Right atrium auricular region (tissue), 2 donors: ENCODE measurements at regions not wholly inside any gene's neighbourhood (a gene's known extent, or its start where the extent isn't known, plus 50 kb on each side); places are given as distances from the start of the nearest gene placed in this dataset.

ENCODE experiments used
- DNase-seq: peaks from one replicate; pipeline ENCODE4 v3.0.0-alpha.2; 2019; ENCODE audit warnings: low spot score
- H3K27ac ChIP-seq, 2 donors: fragments of 200-600 bp; sonication (generic); 1 replicate in 1 of 2; 2 replicates in 1 of 2; pipeline ENCODE4 v1.5.1; 2016 to 2019
- H3K27me3 ChIP-seq, 2 donors: fragments of 200-600 bp; sonication (generic); one replicate each; pipeline versions ENCODE4 v1.5.1 to v1.6.0; 2017 to 2019
- H3K36me3 ChIP-seq: fragments of 200-600 bp; sonication (generic); one replicate; pipeline ENCODE4 v1.5.1; 2016
- H3K4me1 ChIP-seq, 2 donors: fragments of 200-600 bp; sonication (generic); one replicate each; pipeline versions ENCODE4 v1.5.1 to v1.6.0; 2017 to 2019
- H3K4me3 ChIP-seq, 2 donors: fragments of 200-600 bp; sonication (generic); 1 replicate in 1 of 2; 2 replicates in 1 of 2; pipeline ENCODE4 v1.5.1; 2017 to 2019; ENCODE audit warnings: mild to moderate bottlenecking in 1 of 2, moderate library complexity in 1 of 2
- H3K9me3 ChIP-seq, 2 donors: fragments of 200-600 bp; sonication (generic); one replicate each; pipeline ENCODE4 v1.5.1; 2019
- TF ChIP-seq, protein P1 (sequence below), 2 donors: fragments of 200-600 bp; sonication (generic); IDR thresholded peaks; one replicate each; pipeline ENCODE4 v1.5.1; 2019; ENCODE audit warnings: antibody characterized with exemption in 2 of 2

DNA sequence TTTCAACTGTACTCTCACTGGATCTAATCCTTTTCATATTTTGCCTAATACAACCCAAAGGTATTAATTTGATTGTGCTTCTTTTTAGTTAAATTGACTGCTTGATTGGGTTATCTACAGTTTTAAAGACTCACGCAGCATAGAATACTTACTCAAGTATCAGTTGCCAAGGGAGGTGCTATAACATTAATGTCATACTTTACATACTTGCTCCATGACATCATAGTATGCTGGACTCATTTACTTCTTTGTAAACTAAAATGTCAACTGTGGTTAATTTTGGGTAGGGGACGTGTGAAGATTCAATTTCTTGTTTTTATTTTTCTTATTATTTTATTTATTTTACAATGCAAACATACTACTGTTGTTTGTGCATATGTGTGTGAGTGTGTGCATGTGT, 716.2 kb upstream of the VRK2 start:
- no peaks in the 10 kb centered on the region for H3K36me3 ChIP-seq
- H3K27me3 ChIP-seq = no peaks in the 10 kb centered on the region
- H3K9me3 ChIP-seq = peaks cover 0 to 3% of the 10 kb centered on the region in 2 donors
- no peak overlapping the region for H3K27ac ChIP-seq
- no peaks in the 10 kb centered on the region for H3K4me1 ChIP-seq
- no peak overlapping the region for H3K4me3 ChIP-seq
- TF ChIP-seq, protein P1, sequence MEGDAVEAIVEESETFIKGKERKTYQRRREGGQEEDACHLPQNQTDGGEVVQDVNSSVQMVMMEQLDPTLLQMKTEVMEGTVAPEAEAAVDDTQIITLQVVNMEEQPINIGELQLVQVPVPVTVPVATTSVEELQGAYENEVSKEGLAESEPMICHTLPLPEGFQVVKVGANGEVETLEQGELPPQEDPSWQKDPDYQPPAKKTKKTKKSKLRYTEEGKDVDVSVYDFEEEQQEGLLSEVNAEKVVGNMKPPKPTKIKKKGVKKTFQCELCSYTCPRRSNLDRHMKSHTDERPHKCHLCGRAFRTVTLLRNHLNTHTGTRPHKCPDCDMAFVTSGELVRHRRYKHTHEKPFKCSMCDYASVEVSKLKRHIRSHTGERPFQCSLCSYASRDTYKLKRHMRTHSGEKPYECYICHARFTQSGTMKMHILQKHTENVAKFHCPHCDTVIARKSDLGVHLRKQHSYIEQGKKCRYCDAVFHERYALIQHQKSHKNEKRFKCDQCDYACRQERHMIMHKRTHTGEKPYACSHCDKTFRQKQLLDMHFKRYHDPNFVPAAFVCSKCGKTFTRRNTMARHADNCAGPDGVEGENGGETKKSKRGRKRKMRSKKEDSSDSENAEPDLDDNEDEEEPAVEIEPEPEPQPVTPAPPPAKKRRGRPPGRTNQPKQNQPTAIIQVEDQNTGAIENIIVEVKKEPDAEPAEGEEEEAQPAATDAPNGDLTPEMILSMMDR (IDR thresholded peaks at IDR 0.05) = no peak
- no peak for DNase-seq

DNA sequence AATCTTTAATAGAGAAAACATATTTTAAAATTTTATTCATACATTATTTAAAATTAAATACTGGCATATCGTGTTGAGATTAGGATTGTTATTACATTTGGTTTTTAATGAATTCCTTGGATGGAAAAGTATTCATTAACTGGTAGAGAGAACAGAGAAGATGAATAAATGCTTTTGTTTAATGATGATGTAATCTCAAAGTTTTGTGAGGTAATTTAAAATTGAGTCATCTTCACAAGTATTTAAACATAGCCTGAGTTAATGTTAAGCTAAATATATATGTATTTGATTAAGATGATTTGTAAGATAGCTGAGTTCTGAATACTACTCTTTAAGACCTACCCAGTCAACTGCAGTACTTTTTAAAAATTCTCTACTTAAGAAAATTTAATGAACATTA, 713.4 kb upstream of the VRK2 start:
- Histone ChIP-seq H3K27me3 (no peaks in the 10 kb centered on the region), H3K9me3 (no peaks in the 10 kb centered on the region), H3K27ac (no peak overlapping the region), H3K4me3 (no peak overlapping the region), H3K4me1 (no peaks in the 10 kb centered on the region), H3K36me3 (no peaks in the 10 kb centered on the region)
- TF ChIP-seq, protein P1 (IDR thresholded peaks at IDR 0.05) = no peak
- DNase-seq = no peak

DNA sequence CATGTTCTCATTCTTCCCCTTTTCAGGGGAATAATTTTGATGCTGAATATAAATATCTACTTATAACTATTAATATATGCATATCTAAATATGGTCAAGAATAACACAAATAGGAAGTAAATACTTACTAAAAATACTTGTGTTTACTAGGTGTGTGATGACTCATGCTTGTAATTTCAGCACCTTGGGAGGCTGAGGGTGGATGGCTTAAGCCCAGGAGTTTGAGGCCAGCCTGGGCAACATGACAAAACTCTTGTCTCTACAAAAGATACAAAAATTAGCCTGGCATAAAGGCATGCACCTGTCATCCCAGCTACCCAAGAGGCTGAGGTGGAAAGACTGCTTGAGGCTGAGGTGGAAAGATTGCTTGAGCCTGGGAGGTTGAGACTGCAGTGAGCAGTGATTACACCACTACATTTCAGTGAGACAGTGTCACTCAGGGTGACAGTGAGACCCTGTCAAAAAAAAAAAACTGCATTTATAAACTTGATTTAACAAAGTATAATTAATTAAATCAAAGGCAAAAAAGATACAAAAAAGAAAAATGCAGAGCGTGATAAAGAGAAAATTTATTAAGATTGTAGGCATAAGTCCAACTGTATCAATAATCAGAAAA, 703.1 kb upstream of the VRK2 start:
- Histone ChIP-seq H3K9me3 (no peaks in the 10 kb centered on the region), H3K4me1 (no peaks in the 10 kb centered on the region), H3K27ac (no peak overlapping the region), H3K27me3 (no peaks in the 10 kb centered on the region), H3K36me3 (no peaks in the 10 kb centered on the region), H3K4me3 (no peak overlapping the region)
- no peak for DNase-seq
- TF ChIP-seq, protein P1 (IDR thresholded peaks at IDR 0.05) = no peak

DNA sequence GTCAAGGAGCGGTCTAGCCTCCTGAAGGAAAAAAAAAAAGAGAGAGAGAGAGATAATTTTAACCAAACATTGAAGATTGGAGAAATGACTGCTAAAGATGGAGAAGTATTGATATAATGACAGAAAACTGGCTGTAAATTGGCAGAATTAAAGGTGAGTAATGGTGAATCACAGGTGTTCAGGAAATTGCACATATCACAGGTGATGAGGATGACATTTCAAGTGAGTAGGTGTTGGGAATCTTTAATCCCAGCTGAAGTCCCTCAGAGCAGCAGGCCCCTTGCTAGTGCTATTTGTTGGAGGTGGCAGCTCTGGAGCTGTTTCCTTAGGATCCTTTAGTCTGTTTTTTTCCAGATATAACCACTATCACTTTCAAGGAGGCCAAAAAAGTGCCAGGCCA, 678.4 kb upstream of the VRK2 start:
- H3K27ac ChIP-seq = no peak overlapping the region
- H3K36me3 ChIP-seq = no peaks in the 10 kb centered on the region
- H3K4me3 ChIP-seq = no peak overlapping the region
- no peak for DNase-seq
- TF ChIP-seq, protein P1 (IDR thresholded peaks at IDR 0.05) = no peak
- H3K4me1 ChIP-seq = no peaks in the 10 kb centered on the region
- H3K9me3 ChIP-seq = no peaks in the 10 kb centered on the region
- H3K27me3 ChIP-seq = no peaks in the 10 kb centered on the region

DNA sequence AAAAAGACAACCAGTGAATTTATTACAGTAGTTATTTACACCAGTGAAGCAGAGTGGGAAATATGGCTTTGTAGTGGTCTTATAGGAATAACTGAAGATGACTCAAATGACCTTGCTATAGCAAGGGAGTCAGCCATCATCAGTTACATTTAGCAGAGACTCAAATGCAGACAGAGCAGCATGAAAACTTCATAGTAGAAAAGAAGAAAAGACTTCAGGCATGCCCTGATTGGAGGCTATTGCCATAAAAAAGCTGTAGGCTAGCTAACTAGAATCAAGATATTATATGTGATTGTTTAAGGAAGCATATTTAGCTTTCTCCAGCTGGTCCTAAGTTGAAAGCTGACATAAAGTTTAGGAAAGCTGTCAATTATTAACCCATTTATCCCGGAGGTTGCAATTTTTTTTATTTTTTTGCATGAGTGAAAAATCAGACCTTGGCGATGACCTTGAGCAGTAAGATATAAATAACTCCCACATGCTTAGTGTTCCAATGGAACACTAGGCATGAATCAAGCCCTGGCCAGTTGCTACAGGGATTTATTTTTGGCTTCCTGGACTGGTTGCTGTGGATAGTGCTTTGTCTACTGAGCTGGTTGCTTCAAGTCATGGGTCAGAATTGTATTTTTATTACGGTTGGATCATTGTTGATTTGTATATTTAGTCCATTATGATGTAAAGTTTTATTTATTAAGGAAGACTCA, 675.6 kb upstream of the VRK2 start:
- DNase-seq = no peak
- no peaks in the 10 kb centered on the region for H3K9me3 ChIP-seq
- no peak overlapping the region for H3K4me3 ChIP-seq
- no peaks in the 10 kb centered on the region for H3K27me3 ChIP-seq
- H3K27ac ChIP-seq = no peak overlapping the region
- H3K4me1 ChIP-seq = no peaks in the 10 kb centered on the region
- no peaks in the 10 kb centered on the region for H3K36me3 ChIP-seq
- TF ChIP-seq, protein P1 (IDR thresholded peaks at IDR 0.05) = no peak
